MM.1S (cell line): ENCODE measurements at regions not wholly inside any gene's neighbourhood (a gene's known extent, or its start where the extent isn't known, plus 50 kb on each side); places are given as distances from the start of the nearest gene placed in this dataset.

Experiments used
- CTCF ChIP-seq: fragments of 300-600 bp; sonication (generic); IDR thresholded peaks from 2 replicates; pipeline ENCODE4 v1.5.1; 2016; ENCODE audit warnings: antibody characterized with exemption, low read length, mixed read lengths
- EZH2 ChIP-seq: fragments of 300-600 bp; sonication (generic); optimal IDR thresholded peaks from 2 replicates; pipeline ENCODE3; 2017; ENCODE audit warnings: low read depth, mild to moderate bottlenecking, antibody characterized with exemption, low read length, mixed read lengths
- EZH2phosphoT487 ChIP-seq: fragments of 300-600 bp; sonication (generic); IDR thresholded peaks from 2 replicates; pipeline ENCODE4 v1.6.1; 2018; ENCODE audit warnings: antibody characterized with exemption, low read length

DNA sequence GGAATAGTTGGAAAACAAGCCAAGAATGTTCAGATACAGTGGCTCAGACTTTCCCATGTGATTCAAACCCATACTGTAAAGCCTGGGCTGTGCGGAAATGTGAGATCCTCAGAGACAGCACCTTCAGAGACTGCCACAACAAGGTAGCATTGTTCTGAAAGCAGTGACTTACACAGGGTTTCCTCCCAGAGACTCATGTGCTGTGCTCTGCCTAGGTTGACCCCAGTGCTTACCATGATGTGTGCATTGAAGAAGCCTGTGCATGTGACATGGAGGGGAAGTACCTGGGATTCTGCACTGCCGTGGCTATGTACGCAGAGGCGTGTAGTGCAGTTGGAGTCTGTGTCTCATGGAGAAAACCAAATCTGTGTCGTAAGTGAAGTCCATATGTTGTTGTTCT, 219.4 kb downstream of the LRRK2 start:
- TF ChIP-seq CTCF (no peak), EZH2 (no peak), EZH2phosphoT487 (no peak)
